LNCaP clone FGC (cell line): ENCODE measurements at regions not wholly inside any gene's neighbourhood (a gene's known extent, or its start where the extent isn't known, plus 50 kb on each side); places are given as distances from the start of the nearest gene placed in this dataset.
"Not testable (repeated sequence)": the region's sequence is repeated elsewhere in the genome, so short reads cannot be mapped to it uniquely, and the experiment has no call there.

Source experiments
- DNase-seq: peaks from one replicate; pipeline ENCODE4 v3.0.0-alpha.2; 2011; ENCODE audit warnings: low read depth
- H3K4me3 ChIP-seq: 2 replicates; pipeline ENCODE4 v1.5.1; 2011; ENCODE audit warnings: mild to moderate bottlenecking, low read depth, low read length, control low read depth
- CTCF ChIP-seq: IDR thresholded peaks from 2 replicates; pipeline ENCODE4 v1.5.1; 2012; ENCODE audit warnings: mild to moderate bottlenecking; ENCODE audit not compliant: control insufficient read depth, insufficient read depth; ENCODE audit errors: extremely low read depth

- no peak overlapping the region for H3K4me3 ChIP-seq
- TF ChIP-seq CTCF = no peak
- DNase-seq = no peak
Observed at GRCh38 chr6:94184666-94185464, 765.5 kb upstream of the EPHA7 start.

GRCh38 chr6:94177429-94177828, 758.1 kb upstream of the EPHA7 start:
- no peak for TF ChIP-seq CTCF
- no peak overlapping the region for H3K4me3 ChIP-seq
- no peak for DNase-seq

- TF ChIP-seq CTCF = no peak
- DNase-seq = no peak
- H3K4me3 ChIP-seq = no peak overlapping the region
Observed at GRCh38 chr6:94175465-94175864, 756.1 kb upstream of the EPHA7 start.

GRCh38 chr6:94163877-94164276, 744.5 kb upstream of the EPHA7 start:
- no peak for DNase-seq
- TF ChIP-seq CTCF = no peak
- H3K4me3 ChIP-seq = no peak overlapping the region

GRCh38 chr6:94150886-94151285, 731.5 kb upstream of the EPHA7 start:
- DNase-seq = no peak
- no peak for TF ChIP-seq CTCF
- H3K4me3 ChIP-seq = no peak overlapping the region

GRCh38 chr6:94144807-94145206, 725.4 kb upstream of the EPHA7 start:
- peak; percentile 34 for DNase-seq
- H3K4me3 ChIP-seq = no peak overlapping the region
- no peak for TF ChIP-seq CTCF

GRCh38 chr6:94137178-94137577, 717.8 kb upstream of the EPHA7 start:
- not testable (repeated sequence) for DNase-seq, H3K4me3 ChIP-seq

GRCh38 chr6:94133106-94133505, 713.7 kb upstream of the EPHA7 start:
- no peak for TF ChIP-seq CTCF
- DNase-seq = no peak
- no peak overlapping the region for H3K4me3 ChIP-seq
